CD4-positive, CD25-positive, alpha-beta regulatory T cell (primary cell): ENCODE measurements at regions not wholly inside any gene's neighbourhood (a gene's known extent, or its start where the extent isn't known, plus 50 kb on each side); places are given as distances from the start of the nearest gene placed in this dataset.

ENCODE experiments used
- ATAC-seq, 2 donors: fragments of 150-1000 bp; cut with Tn5 transposase; one replicate each; pipeline ENCODE4 v1.10.0; 2021; ENCODE audit warnings: low read depth in 2 of 2, moderate number of reproducible peaks in 2 of 2, moderate library complexity in 1 of 2
- DNase-seq, 3 donors: peaks; one replicate each; pipeline versions ENCODE4 v3.0.0 to v3.0.0-alpha.2; 2012 to 2022; ENCODE audit warnings: mixed read lengths in 1 of 3
- H3K27ac ChIP-seq: one replicate; pipeline ENCODE4 v1.7.0; 2013; ENCODE audit warnings: mild to moderate bottlenecking, low read length; ENCODE audit not compliant: insufficient read depth, poor library complexity, severe bottlenecking
- H3K27me3 ChIP-seq: one replicate; pipeline ENCODE4 v1.7.0; 2013; ENCODE audit warnings: low read length; ENCODE audit not compliant: control insufficient read depth, insufficient read depth
- H3K36me3 ChIP-seq: one replicate; pipeline ENCODE4 v1.7.0; 2013; ENCODE audit warnings: mild to moderate bottlenecking, low read length, moderate library complexity; ENCODE audit not compliant: control insufficient read depth, insufficient read depth
- H3K4me1 ChIP-seq: 2 replicates; pipeline ENCODE4 v1.7.0; 2013; ENCODE audit warnings: mild to moderate bottlenecking, low read length; ENCODE audit not compliant: insufficient read depth, control insufficient read depth, poor library complexity, severe bottlenecking
- H3K4me3 ChIP-seq: one replicate; pipeline ENCODE4 v1.7.0; 2013; ENCODE audit warnings: low read depth, mild to moderate bottlenecking, low read length, moderate library complexity
- H3K9me3 ChIP-seq, 2 experiments: 1 replicate in 1 of 2; 2 replicates in 1 of 2; pipeline ENCODE4 v1.7.0; 2013; ENCODE audit warnings: low read length in 2 of 2, mild to moderate bottlenecking in 1 of 2, moderate library complexity in 1 of 2; ENCODE audit not compliant: control insufficient read depth in 2 of 2
- H3K27ac Mint-ChIP-seq, 3 donors: one replicate each; pipeline ENCODE4 v1.8.0; 2020 to 2022; ENCODE audit warnings: mild to moderate bottlenecking in 3 of 3, mixed read lengths in 3 of 3, moderate library complexity in 2 of 3
- H3K27me3 Mint-ChIP-seq: one replicate; pipeline ENCODE4 v1.8.0; 2022; ENCODE audit warnings: mild to moderate bottlenecking, mixed read lengths
- H3K36me3 Mint-ChIP-seq: one replicate; pipeline ENCODE4 v1.8.0; 2020; ENCODE audit warnings: mixed read lengths
- H3K4me1 Mint-ChIP-seq, 4 donors: one replicate each; pipeline ENCODE4 v1.8.0; 2020 to 2022; ENCODE audit warnings: mixed read lengths in 4 of 4, mild to moderate bottlenecking in 1 of 4
- H3K4me3 Mint-ChIP-seq, 4 donors: one replicate each; pipeline ENCODE4 v1.8.0; 2020 to 2022; ENCODE audit warnings: mild to moderate bottlenecking in 4 of 4, mixed read lengths in 4 of 4, moderate library complexity in 3 of 4
- H3K9me3 Mint-ChIP-seq, 7 donors: one replicate each; pipeline ENCODE4 v1.8.0; 2020 to 2022; ENCODE audit warnings: mixed read lengths in 7 of 7, mild to moderate bottlenecking in 3 of 7, moderate library complexity in 2 of 7

DNA sequence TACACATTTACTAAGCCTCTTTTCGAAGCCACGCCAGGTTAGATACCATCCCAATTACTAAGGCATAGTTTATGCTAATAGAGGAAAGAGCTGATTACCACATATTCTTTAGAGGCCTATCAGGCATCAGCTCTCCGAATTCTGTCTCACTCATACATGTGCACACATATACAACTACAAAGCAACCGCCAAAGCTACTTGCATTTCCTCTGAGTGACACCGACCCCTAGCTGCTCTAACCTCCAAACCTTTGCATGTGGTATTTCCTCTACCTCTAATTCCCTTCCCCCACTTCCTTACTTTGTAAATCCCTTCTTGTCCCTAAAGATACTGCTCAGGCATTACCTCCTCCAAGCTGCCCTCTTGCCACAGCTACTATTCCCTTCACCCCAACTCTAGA, 107.2 kb downstream of the DUSP6 start:
- peaks cover under 1% of the 10 kb centered on the region for H3K27me3 Mint-ChIP-seq
- Histone ChIP-seq H3K27ac (no peak overlapping the region), H3K9me3 (no peaks in the 10 kb centered on the region), H3K4me1 (peaks cover 24% of the 10 kb centered on the region), H3K36me3 (no peaks in the 10 kb centered on the region), H3K4me3 (peak overlapping the region; percentile 75), H3K27me3 (no peaks in the 10 kb centered on the region)
- peaks cover 28 to 50% (median 33%) of the 10 kb centered on the region in 4 donors for H3K4me1 Mint-ChIP-seq
- DNase-seq: peak in 2 of 3 donors; percentile 74 to 90
- peak; percentile 96 to 97 for ATAC-seq
- peak overlapping the region; percentile 76 to 96 (median 92) for H3K27ac Mint-ChIP-seq
- peaks cover 0 to 7% (median 0%) of the 10 kb centered on the region in 7 donors for H3K9me3 Mint-ChIP-seq
- H3K36me3 Mint-ChIP-seq: no peaks in the 10 kb centered on the region
- peak overlapping the region; percentile 42 to 80 (median 73) for H3K4me3 Mint-ChIP-seq

DNA sequence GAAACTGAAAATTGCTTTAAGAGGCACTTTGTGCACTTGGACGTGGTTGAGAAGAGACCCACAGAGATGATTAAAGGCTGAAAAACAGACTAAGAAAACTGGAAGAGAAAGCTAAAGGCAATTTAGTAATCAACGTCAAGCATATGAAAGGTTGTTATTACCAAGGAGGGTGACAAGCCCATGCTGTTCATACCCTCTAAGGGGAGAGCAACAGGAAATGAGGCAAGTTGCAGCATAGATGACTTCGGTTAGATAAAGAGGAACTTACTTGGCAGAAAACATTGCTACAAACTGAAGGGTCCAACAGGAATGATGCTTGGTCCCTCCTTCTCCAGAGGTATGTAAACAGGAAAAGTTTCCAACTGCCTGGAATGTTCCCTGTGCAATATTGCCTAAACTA, 107.8 kb downstream of the DUSP6 start:
- H3K9me3 ChIP-seq: no peaks in the 10 kb centered on the region
- no peaks in the 10 kb centered on the region for H3K36me3 Mint-ChIP-seq
- peak overlapping the region; percentile 75 for H3K4me3 ChIP-seq
- H3K9me3 Mint-ChIP-seq: peaks cover 0 to 7% (median 0%) of the 10 kb centered on the region in 7 donors
- peaks cover 24% of the 10 kb centered on the region for H3K4me1 ChIP-seq
- H3K27ac ChIP-seq: peak overlapping the region; percentile 52
- no peaks in the 10 kb centered on the region for H3K36me3 ChIP-seq
- DNase-seq (peak in 2 of 3 donors; percentile 61 to 88), ATAC-seq (peak; percentile 66)
- peak overlapping the region; percentile 42 to 80 (median 73) for H3K4me3 Mint-ChIP-seq
- H3K27ac Mint-ChIP-seq: peak overlapping the region; percentile 76 to 96 (median 92)
- H3K27me3 ChIP-seq: no peaks in the 10 kb centered on the region
- H3K27me3 Mint-ChIP-seq: no peaks in the 10 kb centered on the region
- peaks cover 29 to 53% (median 34%) of the 10 kb centered on the region in 4 donors for H3K4me1 Mint-ChIP-seq

DNA sequence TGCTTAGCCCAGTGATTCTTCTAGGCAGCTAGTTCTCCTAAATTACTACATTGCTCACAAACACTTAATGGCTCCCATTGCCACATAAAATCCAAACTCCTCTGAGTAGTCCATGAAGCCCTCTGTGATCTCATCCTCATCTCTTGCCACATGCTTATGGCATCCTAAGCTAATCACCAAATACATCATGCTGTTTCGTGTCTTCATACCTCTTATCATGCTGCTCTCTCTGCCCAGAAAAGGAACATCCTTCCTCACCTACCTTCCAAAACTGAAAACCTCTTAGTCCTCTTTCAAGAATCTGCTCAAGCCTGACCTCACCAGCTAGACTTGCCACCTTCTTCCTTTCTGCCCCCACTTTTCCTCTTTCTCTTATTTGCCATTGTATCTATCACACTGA, 108.5 kb downstream of the DUSP6 start:
- H3K27ac ChIP-seq: no peak overlapping the region
- DNase-seq: peak in 1 of 3 donors; percentile 51

DNA sequence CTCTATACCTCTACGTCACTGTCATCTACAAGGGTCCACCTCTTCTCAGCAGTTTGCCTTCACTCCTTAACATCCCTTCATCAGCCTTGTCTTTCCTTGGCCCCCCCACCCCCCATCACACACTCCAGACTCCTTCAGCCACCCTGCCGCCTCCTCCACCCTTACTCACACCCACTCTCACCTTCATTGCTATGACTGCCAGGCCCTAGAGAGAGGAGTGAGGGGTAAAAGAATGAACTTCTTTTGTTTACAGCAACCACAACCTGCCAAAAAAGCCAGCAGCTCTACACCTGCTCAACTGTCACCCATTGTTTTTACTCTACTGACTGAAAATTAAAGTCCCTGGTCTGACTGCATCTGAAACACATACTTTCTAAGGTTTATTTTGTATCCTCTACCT, 112.8 kb downstream of the DUSP6 start:
- Histone ChIP-seq H3K27ac (no peak overlapping the region), H3K4me1 (peaks cover 52% of the 10 kb centered on the region), H3K36me3 (no peaks in the 10 kb centered on the region), H3K9me3 (no peaks in the 10 kb centered on the region), H3K4me3 (no peak overlapping the region), H3K27me3 (no peaks in the 10 kb centered on the region)
- Mint-ChIP-seq H3K4me3 (peak overlapping the region in 1 of 4 donors; percentile 33), H3K9me3 (peaks cover 0 to 17% (median 2%) of the 10 kb centered on the region in 7 donors), H3K27me3 (no peaks in the 10 kb centered on the region), H3K27ac (peak overlapping the region in 1 of 3 donors; percentile 55), H3K36me3 (peaks cover 5% of the 10 kb centered on the region), H3K4me1 (peaks cover 59 to 85% (median 66%) of the 10 kb centered on the region in 4 donors)
- ATAC-seq: peak in 1 of 2 donors; percentile 7
- peak in 1 of 3 donors; percentile 40 for DNase-seq

More for the DNA sequence above, 108.5 kb downstream of the DUSP6 start:
- peaks cover 0 to 7% (median 0%) of the 10 kb centered on the region in 7 donors for H3K9me3 Mint-ChIP-seq
- Histone ChIP-seq H3K9me3 (no peaks in the 10 kb centered on the region), H3K4me3 (peak overlapping the region; percentile 75), H3K36me3 (no peaks in the 10 kb centered on the region), H3K27me3 (no peaks in the 10 kb centered on the region), H3K4me1 (peaks cover 28% of the 10 kb centered on the region)
- ATAC-seq: no peak
- H3K27me3 Mint-ChIP-seq: no peaks in the 10 kb centered on the region
- H3K27ac Mint-ChIP-seq: peak overlapping the region; percentile 76 to 96 (median 85)
- peak overlapping the region in 3 of 4 donors; percentile 42 to 75 (median 42) for H3K4me3 Mint-ChIP-seq
- H3K36me3 Mint-ChIP-seq: no peaks in the 10 kb centered on the region
- H3K4me1 Mint-ChIP-seq: peaks cover 34 to 61% (median 40%) of the 10 kb centered on the region in 4 donors

DNA sequence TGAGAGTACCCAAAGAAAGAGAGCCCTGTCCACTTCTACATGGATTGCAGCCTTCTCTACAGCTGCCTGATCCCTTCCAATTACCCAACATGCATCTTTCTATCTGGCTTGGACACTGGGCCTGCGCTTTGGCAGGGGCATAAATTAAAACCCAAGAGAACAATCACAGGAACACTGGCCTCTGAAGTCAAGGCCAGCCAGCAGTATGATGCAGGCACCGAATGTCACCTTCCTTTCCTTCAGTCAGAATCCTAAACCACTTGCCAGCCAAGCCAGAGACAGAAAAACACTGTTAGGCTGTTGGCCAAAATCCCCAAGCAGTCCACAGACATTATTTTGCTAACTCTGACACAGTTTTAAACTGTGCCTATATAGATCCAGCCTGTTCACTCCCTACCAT, 113.7 kb downstream of the DUSP6 start:
- Mint-ChIP-seq H3K4me1 (peaks cover 53 to 83% (median 63%) of the 10 kb centered on the region in 4 donors), H3K36me3 (peaks cover 5% of the 10 kb centered on the region), H3K27ac (peak overlapping the region in 1 of 3 donors; percentile 30), H3K9me3 (peaks cover 0 to 13% (median 3%) of the 10 kb centered on the region in 7 donors), H3K4me3 (peak overlapping the region in 1 of 4 donors; percentile 4), H3K27me3 (no peaks in the 10 kb centered on the region)
- DNase-seq (no peak), ATAC-seq (no peak)
- Histone ChIP-seq H3K4me3 (no peak overlapping the region), H3K4me1 (peaks cover 43% of the 10 kb centered on the region), H3K9me3 (no peaks in the 10 kb centered on the region), H3K27ac (no peak overlapping the region), H3K36me3 (no peaks in the 10 kb centered on the region), H3K27me3 (no peaks in the 10 kb centered on the region)

DNA sequence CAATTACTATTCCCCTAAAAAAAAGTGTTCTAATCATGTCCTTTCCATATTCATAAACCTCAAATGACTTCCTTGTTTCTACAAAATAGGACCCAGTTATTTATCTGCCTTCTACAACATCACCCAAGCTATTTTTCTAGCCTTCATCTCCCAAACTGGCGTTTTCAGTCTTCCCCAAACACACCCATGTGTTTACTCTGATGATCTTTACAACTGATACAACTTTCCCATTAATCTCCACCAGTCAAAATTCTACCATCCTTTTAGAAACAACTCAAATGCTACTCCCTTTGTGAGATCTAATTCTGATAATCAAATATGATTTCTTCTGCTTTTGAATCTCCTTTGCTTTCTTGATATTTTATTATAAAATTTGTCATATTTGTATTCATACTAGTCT, 114.5 kb downstream of the DUSP6 start:
- no peaks in the 10 kb centered on the region for H3K9me3 ChIP-seq
- Mint-ChIP-seq H3K27ac (peak overlapping the region in 2 of 3 donors; percentile 6 to 38), H3K4me1 (peaks cover 55 to 82% (median 62%) of the 10 kb centered on the region in 4 donors), H3K9me3 (peaks cover 0 to 12% (median 3%) of the 10 kb centered on the region in 7 donors), H3K4me3 (peak overlapping the region in 2 of 4 donors; percentile 11 to 59), H3K27me3 (no peaks in the 10 kb centered on the region), H3K36me3 (peaks cover 5% of the 10 kb centered on the region)
- no peak overlapping the region for H3K27ac ChIP-seq
- H3K27me3 ChIP-seq: no peaks in the 10 kb centered on the region
- peaks cover 39% of the 10 kb centered on the region for H3K4me1 ChIP-seq
- H3K36me3 ChIP-seq: no peaks in the 10 kb centered on the region
- ATAC-seq (no peak), DNase-seq (no peak)
- no peak overlapping the region for H3K4me3 ChIP-seq

DNA sequence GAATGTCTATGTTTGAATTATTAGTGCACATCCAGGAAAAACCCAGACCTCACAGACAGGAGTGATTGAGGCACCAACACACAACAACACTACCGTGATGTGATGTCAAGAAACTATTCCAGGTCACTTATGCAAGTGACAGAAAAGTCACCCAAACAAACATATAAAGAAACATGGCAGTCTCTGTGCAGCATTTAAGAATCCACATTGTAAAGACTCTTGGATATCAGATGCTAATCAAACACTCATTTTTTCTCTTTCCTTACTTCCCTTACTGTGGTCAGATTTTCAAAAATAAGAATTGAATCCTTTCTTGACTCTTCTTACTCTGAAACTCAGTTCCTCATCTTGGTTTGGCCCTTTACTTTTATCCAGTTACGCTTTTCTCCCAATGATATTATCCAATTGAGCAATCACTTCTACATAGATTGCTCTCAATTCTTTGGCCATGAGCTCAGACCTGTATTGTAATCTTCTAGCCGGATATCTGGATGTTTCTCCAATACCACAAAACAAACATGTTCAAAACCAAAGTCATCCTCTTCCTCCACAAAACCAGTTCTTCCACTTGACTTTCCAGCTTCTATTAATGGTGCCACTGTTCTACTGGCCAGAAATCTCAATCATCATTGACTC, 115.4 kb downstream of the DUSP6 start:
- Mint-ChIP-seq H3K4me3 (peak overlapping the region in 2 of 4 donors; percentile 11 to 13), H3K36me3 (peaks cover 5% of the 10 kb centered on the region), H3K4me1 (peaks cover 62 to 89% (median 69%) of the 10 kb centered on the region in 4 donors), H3K27me3 (no peaks in the 10 kb centered on the region), H3K9me3 (peaks cover 0 to 12% (median 3%) of the 10 kb centered on the region in 7 donors), H3K27ac (peak overlapping the region in 2 of 3 donors; percentile 45 to 65)
- Histone ChIP-seq H3K36me3 (no peaks in the 10 kb centered on the region), H3K4me3 (no peak overlapping the region), H3K27ac (no peak overlapping the region), H3K4me1 (peaks cover 46% of the 10 kb centered on the region), H3K9me3 (no peaks in the 10 kb centered on the region), H3K27me3 (no peaks in the 10 kb centered on the region)
- ATAC-seq (no peak), DNase-seq (no peak)
